Stomach (tissue), 4 donors: ENCODE measurements at regions not wholly inside any gene's neighbourhood (a gene's known extent, or its start where the extent isn't known, plus 50 kb on each side); places are given as distances from the start of the nearest gene placed in this dataset.

ENCODE experiments used
- CTCF ChIP-seq, 7 experiments: fragments of 450-650 bp in 4 of 7; fragments of 200-600 bp in 3 of 7; sonication (generic) in 3 of 7; IDR thresholded peaks; one replicate each; pipeline ENCODE4 v1.5.1; 2016 to 2019; ENCODE audit warnings: antibody characterized with exemption in 7 of 7, control low read depth in 2 of 7, mild to moderate bottlenecking in 1 of 7
- EP300 ChIP-seq: sonication (generic); formaldehyde crosslinking; IDR thresholded peaks from one replicate; pipeline ENCODE4 v1.6.1; 2017; ENCODE audit warnings: antibody characterized with exemption

- TF ChIP-seq EP300 (no peak), CTCF (IDR thresholded peaks at IDR 0.05) (no peak)
These were observed 68.0 kb downstream of the SNX12 start for GRCh38 chrX:71000139-71000538.
